DND-41 (cell line): ENCODE measurements at regions not wholly inside any gene's neighbourhood (a gene's known extent, or its start where the extent isn't known, plus 50 kb on each side); places are given as distances from the start of the nearest gene placed in this dataset.
"Not testable (repeated sequence)": the region's sequence is repeated elsewhere in the genome, so short reads cannot be mapped to it uniquely, and the experiment has no call there.

Experiments used
- ATAC-seq: fragments of 200-7000 bp; cut with Tn5 transposase; 3 replicates; pipeline ENCODE4 v1.9.1; 2021; ENCODE audit warnings: low read depth; ENCODE audit not compliant: insufficient read depth
- DNase-seq: peaks from one replicate; pipeline ENCODE4 v3.0.0-alpha.2; 2020
- H2AFZ ChIP-seq: 2 replicates; pipeline ENCODE4 v1.6.0; 2012; ENCODE audit warnings: low read depth, low read length
- H3K27ac ChIP-seq: 2 replicates; pipeline ENCODE4 v1.5.1; 2012; ENCODE audit warnings: low read length, inconsistent platforms
- H3K27me3 ChIP-seq: fragments of 200-600 bp; sonication (generic); 2 replicates; pipeline ENCODE4 v1.6.0; 2012; ENCODE audit warnings: low read length, mild to moderate bottlenecking, inconsistent platforms; ENCODE audit not compliant: insufficient read depth, poor library complexity
- H3K36me3 ChIP-seq: 2 replicates; pipeline ENCODE4 v1.5.1; 2012; ENCODE audit warnings: low read length, inconsistent platforms; ENCODE audit not compliant: insufficient read depth
- H3K4me1 ChIP-seq: 2 replicates; pipeline ENCODE4 v1.5.1; 2012; ENCODE audit warnings: mild to moderate bottlenecking, low read length; ENCODE audit not compliant: insufficient read depth
- H3K4me2 ChIP-seq: 2 replicates; pipeline ENCODE4 v1.6.0; 2012; ENCODE audit warnings: mild to moderate bottlenecking, moderate library complexity, low read length, inconsistent platforms; ENCODE audit not compliant: insufficient read depth
- H3K4me3 ChIP-seq, 2 experiments: fragments of 200-600 bp in 1 of 2; shearing (Covaris generic) in 1 of 2; 2 replicates each; pipeline ENCODE4 v1.5.1; 2012 to 2016; ENCODE audit warnings: inconsistent platforms in 2 of 2, low read length in 2 of 2, mild to moderate bottlenecking in 2 of 2, low read depth in 1 of 2, moderate library complexity in 1 of 2
- H3K79me2 ChIP-seq: 2 replicates; pipeline ENCODE4 v1.6.0; 2012; ENCODE audit warnings: low read length, inconsistent platforms; ENCODE audit not compliant: insufficient read depth
- H3K9ac ChIP-seq: 2 replicates; pipeline ENCODE4 v1.6.0; 2012; ENCODE audit warnings: low read depth, mild to moderate bottlenecking, inconsistent platforms, low read length, moderate library complexity
- H3K9me3 ChIP-seq: 2 replicates; pipeline ENCODE4 v1.5.1; 2012; ENCODE audit warnings: low read length, moderate library complexity, mild to moderate bottlenecking, inconsistent platforms; ENCODE audit not compliant: insufficient read depth, severe bottlenecking
- H4K20me1 ChIP-seq: 2 replicates; pipeline ENCODE4 v1.6.0; 2012; ENCODE audit warnings: low read length; ENCODE audit not compliant: insufficient read depth
- EZH2 ChIP-seq: IDR thresholded peaks from 3 replicates; pipeline ENCODE4 v1.6.1; 2012; ENCODE audit warnings: borderline replicate concordance, low read depth, mild to moderate bottlenecking, moderate library complexity, low read length, inconsistent platforms; ENCODE audit not compliant: severe bottlenecking
- TF ChIP-seq, protein P1 (sequence below): IDR thresholded peaks from 2 replicates; pipeline ENCODE4 v1.5.1; 2012; ENCODE audit warnings: borderline replicate concordance, low read length, moderate library complexity, mild to moderate bottlenecking; ENCODE audit not compliant: poor library complexity, severe bottlenecking; ENCODE audit errors: extremely low read depth

DNA sequence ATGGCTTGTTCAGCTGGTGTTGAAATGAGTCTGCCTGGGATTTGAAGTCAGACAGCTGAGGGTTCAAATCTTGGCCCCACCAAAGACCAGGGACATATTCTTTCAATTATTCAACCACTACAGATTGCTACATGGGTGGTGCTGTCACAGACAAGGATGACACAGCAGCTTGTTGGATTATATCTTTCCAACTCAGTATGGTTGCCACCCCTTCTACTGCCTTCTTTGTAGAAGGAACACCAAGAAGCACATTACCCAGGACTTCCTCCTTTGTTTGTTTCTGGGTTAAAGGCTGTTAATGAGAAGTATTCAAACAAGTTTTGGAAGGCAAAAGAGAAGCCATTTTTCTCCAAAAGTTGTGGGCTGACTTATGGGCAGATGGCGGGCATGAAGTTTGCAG is 78.6 kb downstream of the COPRS start:
- Histone ChIP-seq H3K9ac (no peak overlapping the region), H3K9me3 (no peaks in the 10 kb centered on the region), H2AFZ (no peak overlapping the region), H3K27me3 (peaks cover 14% of the 10 kb centered on the region), H3K4me2 (no peak overlapping the region), H3K4me1 (no peaks in the 10 kb centered on the region), H4K20me1 (no peaks in the 10 kb centered on the region), H3K4me3 (no peak overlapping the region), H3K79me2 (no peaks in the 10 kb centered on the region), H3K36me3 (no peaks in the 10 kb centered on the region), H3K27ac (no peak overlapping the region)
- no peak for TF ChIP-seq EZH2
- TF ChIP-seq, protein P1, sequence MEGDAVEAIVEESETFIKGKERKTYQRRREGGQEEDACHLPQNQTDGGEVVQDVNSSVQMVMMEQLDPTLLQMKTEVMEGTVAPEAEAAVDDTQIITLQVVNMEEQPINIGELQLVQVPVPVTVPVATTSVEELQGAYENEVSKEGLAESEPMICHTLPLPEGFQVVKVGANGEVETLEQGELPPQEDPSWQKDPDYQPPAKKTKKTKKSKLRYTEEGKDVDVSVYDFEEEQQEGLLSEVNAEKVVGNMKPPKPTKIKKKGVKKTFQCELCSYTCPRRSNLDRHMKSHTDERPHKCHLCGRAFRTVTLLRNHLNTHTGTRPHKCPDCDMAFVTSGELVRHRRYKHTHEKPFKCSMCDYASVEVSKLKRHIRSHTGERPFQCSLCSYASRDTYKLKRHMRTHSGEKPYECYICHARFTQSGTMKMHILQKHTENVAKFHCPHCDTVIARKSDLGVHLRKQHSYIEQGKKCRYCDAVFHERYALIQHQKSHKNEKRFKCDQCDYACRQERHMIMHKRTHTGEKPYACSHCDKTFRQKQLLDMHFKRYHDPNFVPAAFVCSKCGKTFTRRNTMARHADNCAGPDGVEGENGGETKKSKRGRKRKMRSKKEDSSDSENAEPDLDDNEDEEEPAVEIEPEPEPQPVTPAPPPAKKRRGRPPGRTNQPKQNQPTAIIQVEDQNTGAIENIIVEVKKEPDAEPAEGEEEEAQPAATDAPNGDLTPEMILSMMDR, result no peak
- DNase-seq (no peak), ATAC-seq (no peak)

DNA sequence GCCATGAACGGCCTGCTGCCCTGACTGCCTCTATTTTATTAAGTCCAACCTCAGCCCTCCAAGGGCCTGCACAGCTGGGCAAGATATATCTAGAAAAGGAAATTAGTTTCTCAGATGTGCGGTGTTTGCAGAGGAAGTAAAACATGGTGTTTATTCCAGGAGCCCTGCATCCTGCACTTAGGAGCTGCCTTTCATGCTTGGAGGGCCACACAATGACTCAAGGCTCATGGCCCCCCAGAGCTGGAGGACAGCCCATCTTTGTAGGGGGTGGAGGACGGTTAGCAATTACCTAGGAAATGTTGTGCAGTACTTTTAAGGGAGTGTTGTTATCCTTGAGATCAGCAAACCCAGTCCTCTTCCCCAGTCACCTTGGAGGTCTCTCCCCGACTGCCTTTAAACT is 80.5 kb downstream of the COPRS start:
- Histone ChIP-seq H3K4me2 (no peak overlapping the region), H3K79me2 (no peaks in the 10 kb centered on the region), H3K9me3 (no peaks in the 10 kb centered on the region), H3K36me3 (no peaks in the 10 kb centered on the region), H3K9ac (no peak overlapping the region), H3K4me3 (no peak overlapping the region), H3K27me3 (peaks cover 14% of the 10 kb centered on the region), H4K20me1 (no peaks in the 10 kb centered on the region), H2AFZ (no peak overlapping the region), H3K27ac (no peak overlapping the region), H3K4me1 (no peaks in the 10 kb centered on the region)
- no peak for ATAC-seq
- no peak for DNase-seq
- no peak for TF ChIP-seq EZH2
- TF ChIP-seq, protein P1, result no peak

- ATAC-seq, H3K36me3 ChIP-seq, H3K9ac ChIP-seq, H3K27me3 ChIP-seq, H3K79me2 ChIP-seq, H2AFZ ChIP-seq, H3K27ac ChIP-seq, H3K4me2 ChIP-seq, H4K20me1 ChIP-seq, DNase-seq, H3K4me3 ChIP-seq, H3K4me1 ChIP-seq, H3K9me3 ChIP-seq: not testable (repeated sequence)
These were observed 87.7 kb downstream of the COPRS start for GRCh38 chr17:31771328-31771727.

DNA sequence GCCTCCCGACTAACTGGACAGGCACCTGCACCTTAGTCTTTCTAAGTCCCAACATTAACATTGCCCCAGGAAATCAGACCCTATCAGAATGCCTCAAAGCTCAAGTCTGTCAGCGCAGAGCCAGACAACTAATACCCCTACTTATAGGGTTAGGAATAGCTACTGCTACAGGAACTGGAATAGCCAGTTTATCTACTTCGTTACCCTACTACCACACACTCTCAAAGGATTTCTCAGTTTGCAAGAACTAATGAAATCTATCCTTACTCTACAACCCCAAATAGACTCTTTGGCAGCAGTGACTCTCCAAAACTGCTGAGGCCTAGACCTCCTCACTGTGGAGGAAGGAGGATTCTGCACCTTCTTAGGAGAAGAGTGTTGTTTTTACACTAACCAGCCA is 88.5 kb downstream of the COPRS start:
- not testable (repeated sequence) for H2AFZ ChIP-seq, H3K27me3 ChIP-seq, H3K9ac ChIP-seq, H3K4me1 ChIP-seq, H3K36me3 ChIP-seq, DNase-seq, H3K9me3 ChIP-seq, ATAC-seq, H3K79me2 ChIP-seq, H4K20me1 ChIP-seq, H3K27ac ChIP-seq, H3K4me2 ChIP-seq, H3K4me3 ChIP-seq

GRCh38 chr17:31761836-31762510 is 97.1 kb downstream of the COPRS start:
- H3K27ac ChIP-seq, H3K79me2 ChIP-seq, H3K4me2 ChIP-seq, H3K9ac ChIP-seq, H3K4me1 ChIP-seq, ATAC-seq, H3K9me3 ChIP-seq, DNase-seq, H4K20me1 ChIP-seq, H3K4me3 ChIP-seq, H3K36me3 ChIP-seq, H2AFZ ChIP-seq: not testable (repeated sequence)
- H3K27me3 ChIP-seq, result peaks cover 17% of the 10 kb centered on the region
